Transverse colon (tissue), 4 donors: ENCODE measurements at regions not wholly inside any gene's neighbourhood (a gene's known extent, or its start where the extent isn't known, plus 50 kb on each side); places are given as distances from the start of the nearest gene placed in this dataset.

ENCODE experiments used
- DNase-seq: peaks from one replicate; pipeline ENCODE4 v3.0.0-alpha.2; 2019
- H3K27ac ChIP-seq, 4 donors: fragments of 200-600 bp; sonication (generic); 2 replicates each; pipeline ENCODE4 v1.5.1; 2016 to 2018; ENCODE audit warnings: inconsistent platforms in 4 of 4
- H3K27me3 ChIP-seq: fragments of 200-600 bp; sonication (generic); 2 replicates; pipeline ENCODE4 v1.5.1; 2017; ENCODE audit warnings: inconsistent platforms
- H3K36me3 ChIP-seq, 4 donors: fragments of 200-600 bp; sonication (generic); 2 replicates each; pipeline ENCODE4 v1.5.1; 2017 to 2019; ENCODE audit warnings: inconsistent platforms in 4 of 4
- H3K4me1 ChIP-seq, 4 donors: fragments of 200-600 bp; sonication (generic); 2 replicates each; pipeline ENCODE4 v1.5.1; 2017 to 2020; ENCODE audit warnings: inconsistent platforms in 4 of 4
- H3K4me3 ChIP-seq, 4 donors: fragments of 200-600 bp; sonication (generic); 1 replicate in 1 of 4; 2 replicates in 3 of 4; pipeline versions ENCODE4 v1.5.1 to v1.6.1; 2017 to 2019; ENCODE audit warnings: inconsistent platforms in 4 of 4
- H3K9me3 ChIP-seq, 2 donors: fragments of 200-600 bp; sonication (generic); 2 replicates each; pipeline ENCODE4 v1.5.1; 2017 to 2019; ENCODE audit warnings: inconsistent platforms in 2 of 2
- EP300 ChIP-seq: sonication (generic); formaldehyde crosslinking; IDR thresholded peaks from one replicate; pipeline ENCODE4 v1.6.1; 2017; ENCODE audit warnings: antibody characterized with exemption, low read depth
- POLR2A ChIP-seq: fragments of 450-650 bp; IDR thresholded peaks from one replicate; pipeline ENCODE4 v1.6.1; 2016; ENCODE audit warnings: antibody characterized with exemption, mild to moderate bottlenecking, moderate library complexity
- POLR2AphosphoS5 ChIP-seq, 3 donors: sonication (generic); formaldehyde crosslinking; IDR thresholded peaks; one replicate each; pipeline ENCODE4 v1.6.1; 2016; ENCODE audit warnings: antibody characterized with exemption in 3 of 3
- WGBS, 2 donors: methylation state at CpG; one replicate each; pipeline ENCODE4 v1.1.5; 2018; ENCODE audit warnings: low coverage in 1 of 2; 5-methylcytosine and 5-hydroxymethylcytosine counted together
- in situ Hi-C, 4 donors: fragments of 200-750 bp; cut with MboI; loops; one replicate each; pipeline versions ENCODE4 v1.15.0 to v1.15.1; 2017; ENCODE audit warnings: low sequenced_read_pairs in 3 of 4, low pct_ligation_motif_present in 1 of 4, low pct_unique_long_range_greater_than_20kb in 1 of 4
- intact Hi-C: fragments of 100-400 bp; cut with DNase I; formaldehyde crosslinking; loops from one replicate; pipeline ENCODE4 v1.15.1; 2023; ENCODE audit warnings: low total_unique reads
- TF ChIP-seq, protein P1 (sequence below), 5 experiments: fragments of 200-600 bp in 3 of 5; fragments of 450-650 bp in 2 of 5; sonication (generic) in 3 of 5; IDR thresholded peaks; 1 replicate in 2 of 5; 2 replicates in 3 of 5; pipeline ENCODE4 v1.5.1; 2016 to 2017; ENCODE audit warnings: antibody characterized with exemption in 5 of 5, inconsistent platforms in 3 of 5, mild to moderate bottlenecking in 2 of 5, moderate library complexity in 1 of 5

GRCh38 chr1:60672449-60672848 is 409.9 kb upstream of the NFIA start:
- TF ChIP-seq POLR2A, result no peak
- TF ChIP-seq EP300, result no peak
- TF ChIP-seq, protein P1, sequence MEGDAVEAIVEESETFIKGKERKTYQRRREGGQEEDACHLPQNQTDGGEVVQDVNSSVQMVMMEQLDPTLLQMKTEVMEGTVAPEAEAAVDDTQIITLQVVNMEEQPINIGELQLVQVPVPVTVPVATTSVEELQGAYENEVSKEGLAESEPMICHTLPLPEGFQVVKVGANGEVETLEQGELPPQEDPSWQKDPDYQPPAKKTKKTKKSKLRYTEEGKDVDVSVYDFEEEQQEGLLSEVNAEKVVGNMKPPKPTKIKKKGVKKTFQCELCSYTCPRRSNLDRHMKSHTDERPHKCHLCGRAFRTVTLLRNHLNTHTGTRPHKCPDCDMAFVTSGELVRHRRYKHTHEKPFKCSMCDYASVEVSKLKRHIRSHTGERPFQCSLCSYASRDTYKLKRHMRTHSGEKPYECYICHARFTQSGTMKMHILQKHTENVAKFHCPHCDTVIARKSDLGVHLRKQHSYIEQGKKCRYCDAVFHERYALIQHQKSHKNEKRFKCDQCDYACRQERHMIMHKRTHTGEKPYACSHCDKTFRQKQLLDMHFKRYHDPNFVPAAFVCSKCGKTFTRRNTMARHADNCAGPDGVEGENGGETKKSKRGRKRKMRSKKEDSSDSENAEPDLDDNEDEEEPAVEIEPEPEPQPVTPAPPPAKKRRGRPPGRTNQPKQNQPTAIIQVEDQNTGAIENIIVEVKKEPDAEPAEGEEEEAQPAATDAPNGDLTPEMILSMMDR (IDR thresholded peaks at IDR 0.05), result no peak
- TF ChIP-seq POLR2AphosphoS5 (IDR thresholded peaks at IDR 0.05), result no peak
- in situ Hi-C loops, result no loop called here

GRCh38 chr1:60670302-60670701 is 412.1 kb upstream of the NFIA start:
- WGBS, 2 donors, result 85 to 88% methylated on average over 3 to 4 of the region's 4 CpGs
- Histone ChIP-seq H3K36me3 (no peaks in the 10 kb centered on the region), H3K4me3 (no peak overlapping the region), H3K4me1 (no peaks in the 10 kb centered on the region), H3K27me3 (no peaks in the 10 kb centered on the region), H3K9me3 (no peaks in the 10 kb centered on the region), H3K27ac (no peak overlapping the region)
- DNase-seq, result no peak
- in situ Hi-C loops (no loop called here), intact Hi-C loops (no loop called here)
- TF ChIP-seq, protein P1 (IDR thresholded peaks at IDR 0.05), result no peak
- TF ChIP-seq POLR2A, result no peak
- no peak for TF ChIP-seq EP300

More at GRCh38 chr1:60672449-60672848, 409.9 kb upstream of the NFIA start:
- WGBS, 2 donors, result 85% methylated on average over 2 of the region's 2 CpGs
- Histone ChIP-seq H3K9me3 (no peaks in the 10 kb centered on the region), H3K36me3 (no peaks in the 10 kb centered on the region), H3K27ac (no peak overlapping the region), H3K4me1 (no peaks in the 10 kb centered on the region), H3K27me3 (no peaks in the 10 kb centered on the region), H3K4me3 (no peak overlapping the region)
- intact Hi-C loops, result no loop called here
- no peak for DNase-seq

GRCh38 chr1:60668585-60668984 is 413.8 kb upstream of the NFIA start:
- no peak overlapping the region for H3K27ac ChIP-seq
- no peak for DNase-seq
- in situ Hi-C loops (no loop called here), intact Hi-C loops (no loop called here)
- no peaks in the 10 kb centered on the region for H3K9me3 ChIP-seq
- 92 to 100% methylated on average over 2 to 8 of the region's 8 CpGs for WGBS, 2 donors
- H3K27me3 ChIP-seq, result no peaks in the 10 kb centered on the region
- H3K4me3 ChIP-seq, result no peak overlapping the region
- no peaks in the 10 kb centered on the region for H3K36me3 ChIP-seq
- TF ChIP-seq POLR2AphosphoS5 (IDR thresholded peaks at IDR 0.05) (no peak), POLR2A (no peak), EP300 (no peak)
- TF ChIP-seq, protein P1 (IDR thresholded peaks at IDR 0.05), result no peak
- H3K4me1 ChIP-seq, result no peaks in the 10 kb centered on the region

DNA sequence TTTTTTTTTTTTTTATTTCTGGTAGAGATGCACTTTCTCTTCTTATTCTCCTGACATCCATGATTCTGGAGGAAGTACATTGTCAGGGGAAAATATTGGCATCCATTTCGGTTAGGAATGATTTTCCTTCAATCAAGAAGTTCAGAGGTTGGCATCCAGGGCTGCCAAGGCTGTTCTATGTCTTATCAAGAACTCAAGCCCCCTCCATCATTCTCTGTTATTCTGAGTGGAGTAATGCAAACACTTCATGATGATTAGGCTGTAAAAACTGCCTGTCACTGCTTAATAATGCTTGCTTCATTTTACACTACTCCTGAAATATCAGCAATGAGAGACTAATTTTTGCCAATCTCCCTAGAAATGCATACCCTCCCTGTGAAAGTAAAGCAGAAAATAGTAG is 417.1 kb upstream of the NFIA start:
- Histone ChIP-seq H3K27ac (no peak overlapping the region), H3K4me1 (no peaks in the 10 kb centered on the region), H3K4me3 (no peak overlapping the region), H3K36me3 (no peaks in the 10 kb centered on the region), H3K9me3 (no peaks in the 10 kb centered on the region), H3K27me3 (no peaks in the 10 kb centered on the region)
- 93 to 100% methylated on average over 1 of the region's 1 CpG for WGBS, 2 donors
- DNase-seq, result no peak
- in situ Hi-C loops (no loop called here), intact Hi-C loops (no loop called here)
- TF ChIP-seq EP300 (no peak), POLR2A (no peak), POLR2AphosphoS5 (IDR thresholded peaks at IDR 0.05) (no peak)
- TF ChIP-seq, protein P1 (IDR thresholded peaks at IDR 0.05), result no peak
